ENCODE measurements at regions not wholly inside any gene's neighbourhood (a gene's known extent, or its start where the extent isn't known, plus 50 kb on each side); places are given as distances from the start of the nearest gene placed in this dataset.
"Not testable (repeated sequence)": the region's sequence is repeated elsewhere in the genome, so short reads cannot be mapped to it uniquely, and the experiment has no call there.

DNA sequence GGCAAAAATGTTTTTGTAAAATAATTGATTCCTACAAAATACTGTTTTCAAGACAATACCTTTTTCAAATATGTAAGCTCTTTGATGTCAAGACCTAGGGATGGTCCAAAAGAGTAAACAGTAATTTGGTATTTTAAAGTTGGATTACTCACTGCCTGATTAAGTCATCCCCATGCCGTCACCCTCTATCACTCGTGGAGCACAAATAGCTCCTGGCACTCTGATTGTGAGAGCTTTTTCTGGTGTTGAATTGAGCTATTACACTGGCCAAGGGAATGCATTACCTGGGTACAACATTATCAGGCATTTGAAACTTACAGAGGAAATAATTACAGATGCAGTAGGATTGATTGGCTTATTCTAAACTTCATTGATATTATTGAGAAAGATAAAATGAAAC is 231.9 kb upstream of the GRM3 start:
- CTCF ChIA-PET: interaction anchor here (1.0 kb wide), 1 partner anchor 14 kb away, joined by 3 read pairs; no protein-coding TSS in a partner anchor
- no peak for DNase-seq (ENCODE audit: extremely low spot score)

DNA sequence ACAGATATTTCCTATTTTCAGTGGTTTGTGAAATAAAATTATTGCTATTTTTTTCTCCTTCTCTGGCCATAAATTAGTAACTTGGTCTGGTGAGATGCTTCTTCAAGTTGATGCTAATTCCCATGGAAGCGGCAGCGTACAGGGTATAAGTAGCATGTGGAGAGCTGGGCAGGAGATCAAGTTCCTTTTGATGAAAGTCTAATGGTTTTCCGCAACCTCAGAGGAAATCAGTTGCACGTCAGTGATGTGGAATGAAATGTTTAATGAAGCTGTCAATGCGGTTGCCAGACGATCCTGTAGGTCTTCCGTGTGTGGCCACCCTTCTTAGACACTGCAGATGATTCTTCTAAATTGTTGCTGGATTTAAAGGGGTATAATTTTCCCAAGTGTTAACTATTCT is 236.4 kb upstream of the GRM3 start:
- CTCF ChIA-PET: no interaction called here
- POLR2A ChIA-PET: no interaction called here
- TF ChIP-seq, protein P1, sequence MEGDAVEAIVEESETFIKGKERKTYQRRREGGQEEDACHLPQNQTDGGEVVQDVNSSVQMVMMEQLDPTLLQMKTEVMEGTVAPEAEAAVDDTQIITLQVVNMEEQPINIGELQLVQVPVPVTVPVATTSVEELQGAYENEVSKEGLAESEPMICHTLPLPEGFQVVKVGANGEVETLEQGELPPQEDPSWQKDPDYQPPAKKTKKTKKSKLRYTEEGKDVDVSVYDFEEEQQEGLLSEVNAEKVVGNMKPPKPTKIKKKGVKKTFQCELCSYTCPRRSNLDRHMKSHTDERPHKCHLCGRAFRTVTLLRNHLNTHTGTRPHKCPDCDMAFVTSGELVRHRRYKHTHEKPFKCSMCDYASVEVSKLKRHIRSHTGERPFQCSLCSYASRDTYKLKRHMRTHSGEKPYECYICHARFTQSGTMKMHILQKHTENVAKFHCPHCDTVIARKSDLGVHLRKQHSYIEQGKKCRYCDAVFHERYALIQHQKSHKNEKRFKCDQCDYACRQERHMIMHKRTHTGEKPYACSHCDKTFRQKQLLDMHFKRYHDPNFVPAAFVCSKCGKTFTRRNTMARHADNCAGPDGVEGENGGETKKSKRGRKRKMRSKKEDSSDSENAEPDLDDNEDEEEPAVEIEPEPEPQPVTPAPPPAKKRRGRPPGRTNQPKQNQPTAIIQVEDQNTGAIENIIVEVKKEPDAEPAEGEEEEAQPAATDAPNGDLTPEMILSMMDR (IDR thresholded peaks at IDR 0.05; ENCODE audit: control extremely low read depth, extremely low read depth, low read depth, missing control alignments): no peak
- no peak for DNase-seq (ENCODE audit: extremely low spot score)

More for the DNA sequence above, 231.9 kb upstream of the GRM3 start:
- TF ChIP-seq, protein P1 (IDR thresholded peaks at IDR 0.05; ENCODE audit: control extremely low read depth, extremely low read depth, low read depth, missing control alignments): no peak
- POLR2A ChIA-PET: no interaction called here

DNA sequence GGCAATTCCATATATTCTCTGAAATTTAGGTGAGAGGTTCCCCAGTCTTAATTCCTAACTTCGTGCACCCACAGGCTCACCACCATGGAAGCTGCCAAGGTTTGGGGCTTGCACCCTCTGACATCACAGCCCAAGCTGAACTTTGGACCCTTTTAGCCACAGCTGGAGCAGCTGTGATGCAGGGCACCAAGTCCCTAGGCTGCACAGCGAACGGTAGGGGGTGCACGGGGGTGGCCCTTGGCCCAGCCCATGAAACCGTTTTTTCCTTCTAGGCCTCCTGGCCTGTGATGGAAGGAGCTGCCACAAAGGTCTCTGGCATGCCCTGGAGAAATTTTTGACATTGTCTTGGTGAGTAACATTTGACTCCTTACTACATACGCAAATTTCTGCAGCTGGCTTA is 251.9 kb upstream of the GRM3 start:
- TF ChIP-seq, protein P1 (IDR thresholded peaks at IDR 0.05; ENCODE audit: control extremely low read depth, extremely low read depth, low read depth, missing control alignments): no peak
- ChIA-PET POLR2A (no interaction called here), CTCF (no interaction called here)
- no peak for DNase-seq (ENCODE audit: extremely low spot score)

DNA sequence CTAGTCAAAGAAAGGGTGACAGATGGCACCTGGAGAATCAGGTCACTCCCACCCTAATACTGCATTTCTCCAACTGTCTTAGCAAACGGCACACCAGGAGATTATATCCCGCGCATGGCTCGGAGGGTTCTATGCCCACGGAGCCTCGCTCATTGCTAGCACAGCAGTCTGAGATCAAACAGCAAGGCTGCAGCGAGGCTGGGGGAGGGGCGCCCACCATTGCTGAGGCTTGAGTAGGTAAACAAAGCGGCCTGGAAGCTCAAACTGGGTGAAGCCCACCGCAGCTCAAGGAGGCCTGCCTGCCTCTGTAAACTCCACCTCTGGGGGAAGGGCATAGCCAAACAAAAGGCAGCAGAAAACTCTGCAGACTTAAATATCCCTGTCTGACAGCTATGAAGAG is 268.1 kb upstream of the GRM3 start:
- POLR2A ChIA-PET; DNase-seq (ENCODE audit: extremely low spot score): not testable (repeated sequence)
- CTCF ChIA-PET: interaction anchor here (1.9 kb wide), 1 partner anchor 94 kb away, joined by 4 read pairs; no protein-coding TSS in a partner anchor

DNA sequence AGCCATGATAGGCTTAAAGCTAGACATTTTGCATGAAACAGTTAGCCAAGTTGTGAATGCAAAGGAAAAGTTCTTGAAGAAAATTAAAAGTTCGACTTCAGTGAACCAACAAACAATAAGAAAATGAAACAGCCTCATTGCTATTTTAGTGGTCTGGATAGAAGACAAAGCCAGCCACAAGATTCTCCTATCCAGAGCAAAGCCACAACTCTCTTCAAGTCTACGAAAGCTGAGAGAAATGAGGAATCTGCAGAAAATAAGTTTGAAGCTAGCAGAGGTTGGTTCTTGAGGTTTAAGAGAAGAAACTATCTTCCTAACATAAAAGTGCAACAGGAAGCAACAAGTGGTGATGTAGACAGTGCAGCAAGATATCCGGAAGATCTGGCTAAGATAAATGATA is 271.4 kb upstream of the GRM3 start:
- no peak for DNase-seq (ENCODE audit: extremely low spot score)
- ChIA-PET POLR2A (no interaction called here), CTCF (no interaction called here)
- TF ChIP-seq, protein P1 (IDR thresholded peaks at IDR 0.05; ENCODE audit: control extremely low read depth, extremely low read depth, low read depth, missing control alignments): no peak

DNA sequence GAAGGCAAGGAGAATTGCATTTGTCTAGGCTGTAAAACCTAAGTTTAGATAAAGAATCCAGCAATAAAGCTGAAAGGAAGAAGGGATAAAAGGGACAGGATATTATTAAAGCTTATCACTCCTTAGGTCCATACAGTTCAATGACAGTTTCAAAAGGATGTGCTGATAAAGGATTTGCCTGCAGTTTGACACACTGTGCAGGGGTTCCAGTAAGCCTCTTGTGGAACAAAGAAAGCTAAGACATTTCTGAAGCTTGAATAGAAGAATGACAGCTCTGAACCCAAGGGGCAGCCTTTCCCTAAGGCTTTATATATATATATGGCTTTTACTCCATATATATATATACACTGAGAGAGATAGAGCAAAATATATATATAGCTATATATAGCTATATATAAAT is 276.8 kb upstream of the GRM3 start:
- CTCF ChIA-PET: interaction anchor here (0.7 kb wide), 1 partner anchor 16 kb away, joined by 3 read pairs; no protein-coding TSS in a partner anchor
- POLR2A ChIA-PET: no interaction called here
- TF ChIP-seq, protein P1 (IDR thresholded peaks at IDR 0.05; ENCODE audit: control extremely low read depth, extremely low read depth, low read depth, missing control alignments): no peak
- DNase-seq (ENCODE audit: extremely low spot score): no peak

DNA sequence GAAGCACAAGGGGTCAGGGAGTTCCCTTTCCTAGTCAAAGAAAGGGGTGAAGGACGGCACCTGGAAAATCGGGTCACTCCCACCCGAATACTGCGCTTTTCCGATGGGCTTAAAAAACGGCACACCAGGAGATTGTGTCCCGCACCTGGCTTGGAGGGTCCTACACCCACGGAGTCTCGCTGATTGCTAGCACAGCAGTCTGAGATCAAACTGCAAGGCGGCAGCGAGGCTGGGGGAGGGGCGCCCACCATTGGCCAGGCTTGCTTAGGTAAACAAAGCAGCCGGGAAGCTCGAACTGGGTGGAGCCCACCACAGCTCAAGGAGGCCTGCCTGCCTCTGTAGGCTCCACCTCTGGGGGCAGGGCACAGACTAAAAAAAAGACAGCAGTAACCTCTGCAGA is 303.3 kb upstream of the GRM3 start:
- POLR2A ChIA-PET; CTCF ChIA-PET; DNase-seq (ENCODE audit: extremely low spot score): not testable (repeated sequence)

DNA sequence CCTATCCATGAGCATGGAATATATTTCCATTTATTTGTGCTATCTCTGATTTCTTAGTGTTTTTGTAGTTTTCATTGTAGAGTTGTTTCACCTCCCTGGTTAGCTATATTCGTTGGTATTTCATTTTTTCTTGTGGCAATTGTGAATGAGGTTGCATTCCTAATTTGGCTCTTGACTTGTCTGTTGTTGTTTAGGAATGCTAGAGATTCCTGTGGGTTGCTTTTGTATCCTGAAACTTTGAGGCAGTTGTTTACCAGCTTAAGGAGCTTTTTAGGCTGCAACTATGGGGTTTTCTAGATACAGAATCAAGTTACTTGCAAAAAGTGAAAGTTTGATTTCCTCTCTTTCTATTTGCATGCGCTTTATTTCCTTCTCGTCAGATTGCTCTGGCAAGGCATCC is 304.7 kb upstream of the GRM3 start:
- ChIA-PET POLR2A (no interaction called here), CTCF (no interaction called here)
- DNase-seq (ENCODE audit: extremely low spot score): no peak
- TF ChIP-seq, protein P1 (IDR thresholded peaks at IDR 0.05; ENCODE audit: control extremely low read depth, extremely low read depth, low read depth, missing control alignments): no peak

Data from GM10248 (cell line).